CMK (cell line): ENCODE measurements at regions not wholly inside any gene's neighbourhood (a gene's known extent, or its start where the extent isn't known, plus 50 kb on each side); places are given as distances from the start of the nearest gene placed in this dataset.

Source experiments
- DNase-seq: peaks from one replicate; pipeline ENCODE4 v3.0.0-alpha.2; 2010; ENCODE audit warnings: low read depth

GRCh38 chr1:29835874-29836273 lies 599.6 kb downstream of the PTPRU start:
- DNase-seq, result no peak

DNA sequence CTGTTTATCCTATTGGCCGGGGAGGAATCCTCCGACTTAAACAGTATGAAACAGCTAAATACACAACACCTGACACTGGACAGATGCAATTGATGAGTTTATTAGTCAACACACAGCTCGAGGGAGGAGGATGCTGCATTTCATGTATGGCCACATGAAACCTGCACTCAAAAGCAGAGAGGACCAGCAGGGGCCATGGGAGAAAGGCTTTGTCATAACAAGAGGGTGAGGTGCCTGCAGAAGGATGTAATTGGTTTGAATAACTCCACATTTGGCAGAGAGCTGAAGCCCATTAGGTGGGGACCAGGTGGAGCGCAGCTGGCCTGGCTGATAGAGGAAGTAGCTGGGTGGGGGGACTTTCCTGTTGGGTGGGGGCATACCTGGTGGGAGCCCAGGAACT lies 599.1 kb downstream of the PTPRU start:
- no peak for DNase-seq

DNA sequence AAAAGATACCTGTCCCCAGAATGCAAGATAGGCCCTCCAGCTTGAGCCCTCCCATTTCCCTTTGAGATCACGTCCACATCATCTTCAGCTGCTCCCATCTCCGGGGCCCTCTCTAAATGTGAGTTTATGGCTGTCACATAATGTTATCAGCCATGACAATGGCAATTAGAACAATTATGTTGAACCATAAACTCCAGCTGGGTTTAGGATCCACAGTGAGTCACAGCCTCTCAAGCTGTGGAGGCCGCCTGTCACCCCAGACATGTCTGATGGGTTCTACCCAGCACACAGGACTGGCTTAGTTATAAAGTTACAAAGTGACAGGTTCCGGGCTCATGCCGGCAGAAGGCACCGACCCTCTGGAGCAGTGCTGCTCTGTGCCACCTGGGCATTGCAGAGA lies 597.3 kb downstream of the PTPRU start:
- DNase-seq, result no peak

GRCh38 chr1:29832936-29833335 lies 596.6 kb downstream of the PTPRU start:
- DNase-seq, result no peak

DNA sequence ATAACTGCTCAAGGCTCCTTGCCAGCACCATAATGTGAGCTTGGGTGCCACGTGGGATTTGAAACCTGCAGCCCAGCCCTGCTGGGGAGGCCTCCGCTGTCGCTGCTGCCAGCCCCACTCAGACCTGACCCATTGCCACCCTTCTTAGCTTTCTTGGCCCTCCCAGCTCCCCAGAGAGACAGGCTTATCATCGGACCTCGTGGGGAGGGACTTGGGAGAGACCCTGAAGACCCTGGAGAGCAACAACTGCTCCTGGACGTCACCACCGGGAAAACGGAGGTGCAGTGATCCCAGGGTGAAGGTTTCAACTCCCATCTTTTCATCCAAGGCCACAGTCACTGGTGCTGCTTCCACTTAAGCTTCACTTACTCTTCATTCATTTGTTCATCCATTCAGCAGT lies 596.1 kb downstream of the PTPRU start:
- no peak for DNase-seq

GRCh38 chr1:29831500-29832117 lies 595.3 kb downstream of the PTPRU start:
- no peak for DNase-seq

DNA sequence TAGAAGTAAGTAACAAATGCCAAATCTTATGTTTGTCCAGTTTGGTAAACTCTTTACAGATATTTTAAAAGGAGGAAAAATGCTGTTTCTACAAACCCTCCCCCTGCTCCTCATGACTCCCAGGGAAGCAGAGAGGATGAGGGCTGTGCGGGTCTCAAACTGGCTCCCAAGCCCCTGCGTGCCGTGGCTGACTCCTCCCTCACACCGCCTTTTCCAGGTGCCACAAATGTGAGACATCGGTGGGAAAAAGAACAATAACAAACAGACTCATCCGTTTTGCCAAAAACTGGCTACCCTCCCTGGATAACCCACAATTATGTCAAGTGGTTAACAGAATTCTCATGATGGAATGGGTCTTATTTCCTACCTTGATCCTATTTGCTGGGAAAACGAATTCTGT lies 594.6 kb downstream of the PTPRU start:
- DNase-seq, result no peak

DNA sequence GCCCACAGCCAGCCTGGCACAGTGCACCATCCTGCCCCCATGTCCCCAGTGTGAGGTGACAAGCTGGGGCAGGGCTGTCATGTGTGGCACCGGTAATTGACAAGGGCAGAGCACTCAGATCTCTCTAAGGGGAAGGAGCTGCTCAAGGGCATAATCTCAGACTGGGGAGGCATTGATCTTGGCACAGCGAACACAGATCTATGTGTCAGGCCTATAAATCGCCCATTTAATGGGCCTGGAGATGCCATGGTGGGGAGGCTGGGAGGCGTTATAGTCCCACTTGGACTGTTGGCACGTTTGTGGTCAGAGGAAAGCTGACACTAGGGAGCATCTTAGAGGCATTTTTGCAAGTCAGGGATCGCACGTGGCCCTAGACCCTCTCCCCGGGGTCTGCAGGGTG lies 594.1 kb downstream of the PTPRU start:
- no peak for DNase-seq

- no peak for DNase-seq
These were observed 593.4 kb downstream of the PTPRU start for GRCh38 chr1:29829448-29830344.

DNA sequence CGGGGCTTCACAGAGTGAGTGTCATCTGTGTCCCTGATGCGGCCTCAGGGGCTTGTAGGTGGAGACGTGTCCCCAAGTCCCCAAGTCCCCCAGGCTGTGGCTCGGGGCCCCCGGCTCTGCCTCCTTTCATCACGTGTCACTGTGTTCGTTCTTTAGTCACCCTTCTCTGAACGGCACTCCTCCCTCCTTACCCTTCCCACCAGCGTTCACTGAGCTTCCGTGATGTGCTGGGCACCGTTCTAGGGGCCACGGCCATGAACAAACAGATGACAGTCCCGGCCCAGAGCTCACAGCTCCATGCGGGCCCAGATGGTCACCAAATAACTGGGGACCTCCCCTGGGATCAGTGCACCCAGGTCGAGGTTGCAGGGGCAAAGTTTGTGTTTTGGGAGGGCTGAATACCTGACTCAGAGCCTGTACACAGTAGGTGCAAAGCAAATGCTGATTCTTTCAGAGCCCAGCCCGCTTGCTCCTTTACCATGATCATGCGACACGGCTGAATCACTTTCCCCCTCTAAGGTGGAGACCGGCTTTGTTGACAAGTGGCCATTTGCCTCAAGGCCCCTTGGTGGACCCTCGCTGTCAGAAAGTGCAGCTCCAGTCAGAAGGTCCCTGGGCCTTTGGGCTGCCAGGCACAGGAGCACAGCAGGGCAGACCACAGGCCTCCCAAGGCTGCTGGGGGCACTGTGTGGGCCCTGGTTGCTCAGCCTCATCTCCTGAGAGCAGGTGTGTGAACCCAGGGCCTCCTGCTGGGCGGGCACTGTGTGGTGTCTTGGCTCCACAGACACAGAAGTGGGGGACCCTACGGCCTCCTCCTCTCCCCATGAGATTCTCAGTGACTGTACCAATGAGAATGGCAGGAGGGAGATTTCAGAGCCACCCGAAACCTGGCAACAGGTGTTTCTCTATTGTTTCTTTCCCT lies 592.5 kb downstream of the PTPRU start:
- DNase-seq, result no peak

- DNase-seq, result no peak
These were observed 591.6 kb downstream of the PTPRU start for GRCh38 chr1:29827801-29828525.

GRCh38 chr1:29827237-29827750 lies 591.0 kb downstream of the PTPRU start:
- DNase-seq, result no peak

- DNase-seq, result no peak
These were observed 590.3 kb downstream of the PTPRU start for GRCh38 chr1:29826646-29827045.

DNA sequence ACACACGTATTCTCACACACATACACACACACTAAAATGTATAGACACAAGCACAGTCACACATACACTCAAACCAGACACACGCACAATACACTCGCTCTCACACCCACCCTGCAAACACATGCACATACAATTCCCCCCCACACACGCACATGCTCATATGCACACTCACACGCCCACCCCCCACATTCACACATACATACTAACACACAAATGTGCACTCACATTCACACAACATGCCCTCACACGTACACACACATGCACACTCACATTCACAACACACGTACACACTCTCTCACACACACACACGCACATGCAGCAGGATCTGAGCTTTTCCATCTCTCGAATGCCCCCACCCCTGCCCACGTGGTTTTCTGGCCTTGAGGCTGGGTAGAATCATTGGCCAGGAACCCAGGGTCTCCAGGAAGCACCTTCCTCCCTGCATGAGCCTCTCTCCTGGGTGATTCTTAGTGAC lies 589.7 kb downstream of the PTPRU start:
- DNase-seq, result no peak

DNA sequence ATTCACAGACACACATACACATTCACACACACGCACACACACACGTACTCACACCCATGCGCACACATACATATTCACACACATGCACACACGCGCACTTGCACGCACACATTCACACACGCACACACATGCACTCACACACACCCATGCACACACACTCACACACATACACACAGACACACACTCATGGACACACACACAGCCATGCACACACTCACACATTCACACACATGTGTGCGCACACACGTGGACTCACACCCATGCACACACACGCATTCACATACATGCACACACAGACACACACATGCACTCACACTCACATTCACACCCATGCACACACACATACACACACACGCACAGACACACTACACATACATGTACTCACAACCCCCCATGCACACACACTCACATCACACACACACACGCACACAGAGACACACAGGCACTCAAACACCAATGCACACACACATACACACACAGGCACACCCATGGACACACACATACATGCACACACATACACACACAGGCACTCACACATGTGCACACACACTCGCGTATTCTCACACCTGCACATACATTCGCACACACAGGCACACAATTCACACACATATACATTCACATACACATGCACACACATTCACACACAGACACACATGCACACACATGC lies 589.1 kb downstream of the PTPRU start:
- DNase-seq, result no peak

GRCh38 chr1:29824511-29825273 lies 588.4 kb downstream of the PTPRU start:
- DNase-seq, result no peak

DNA sequence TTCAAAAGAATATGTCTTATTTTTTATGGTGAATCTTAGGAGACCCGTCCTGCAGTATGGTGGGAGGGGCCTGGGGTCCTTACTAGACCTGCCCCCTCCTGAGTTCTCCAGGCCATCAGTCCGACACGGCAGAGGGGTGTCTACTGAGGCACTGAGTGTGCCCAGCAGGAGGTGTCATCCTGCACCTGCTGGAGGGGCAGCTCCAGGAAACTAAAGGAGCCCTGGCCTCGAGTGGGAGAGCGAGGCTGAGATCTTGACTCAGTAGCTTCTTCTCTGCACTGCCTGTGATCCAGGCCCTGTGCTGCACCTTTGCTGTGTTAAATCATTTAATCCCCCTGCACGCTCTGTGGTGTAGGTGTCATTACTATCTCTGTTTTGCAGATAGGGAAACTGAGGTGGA lies 587.7 kb downstream of the PTPRU start:
- DNase-seq, result no peak

DNA sequence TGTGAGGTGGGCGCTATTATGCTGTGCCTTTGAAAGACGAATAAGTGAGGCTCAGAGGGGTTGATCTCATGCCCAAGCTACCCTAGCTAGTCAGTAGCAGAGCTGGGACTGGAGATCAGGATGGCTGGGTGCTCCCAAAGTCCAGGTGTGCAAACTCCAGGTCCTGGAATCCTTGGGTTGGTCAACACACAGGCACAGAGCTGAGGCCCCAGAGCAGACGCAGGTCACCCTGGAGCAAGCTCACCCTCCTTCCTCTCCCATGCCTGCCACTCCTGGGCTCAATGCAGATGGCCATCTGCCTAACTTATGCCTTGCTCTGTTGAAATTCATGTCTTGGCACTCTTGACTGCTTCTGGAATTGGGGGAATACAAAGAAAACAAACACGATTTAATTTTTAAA lies 587.2 kb downstream of the PTPRU start:
- DNase-seq, result no peak

DNA sequence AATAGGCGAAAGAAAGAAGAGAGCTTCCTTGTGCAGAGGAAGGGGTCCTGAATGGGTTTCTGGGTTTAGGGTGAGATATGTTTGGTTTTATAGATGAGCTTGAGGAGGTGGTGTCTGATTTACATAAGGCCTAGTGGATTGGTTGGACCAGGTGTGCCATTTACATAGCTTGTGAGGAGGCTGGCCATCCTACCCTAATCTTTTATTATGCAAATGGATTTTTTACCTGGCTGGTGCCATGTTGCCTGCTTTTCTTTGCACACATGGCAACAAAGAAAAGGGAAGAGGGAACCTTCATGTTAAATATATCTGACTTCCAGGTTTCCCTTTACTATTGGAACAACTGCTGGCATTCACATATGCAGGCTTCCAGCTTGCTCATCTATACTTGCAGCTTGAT lies 585.3 kb downstream of the PTPRU start:
- no peak for DNase-seq

DNA sequence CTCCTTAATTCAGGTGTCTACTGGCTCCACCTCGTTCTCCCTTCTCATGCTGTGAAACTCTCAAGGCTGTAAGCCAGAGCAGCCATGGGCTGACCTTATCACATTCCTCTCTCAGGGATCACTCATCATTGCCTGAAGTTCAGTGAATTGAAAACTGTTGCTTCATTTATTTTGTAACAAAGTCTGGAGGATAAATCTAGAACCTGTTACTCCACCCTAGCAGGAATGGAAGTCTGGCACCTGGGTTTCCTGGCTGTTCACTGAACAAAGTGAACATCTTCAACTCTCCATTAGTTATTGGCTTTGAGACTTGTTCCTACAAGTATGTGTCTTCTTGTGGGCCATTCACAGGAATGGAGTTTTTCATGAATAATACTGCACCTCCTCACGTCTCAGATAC lies 584.1 kb downstream of the PTPRU start:
- no peak for DNase-seq
